ENCODE measurements at regions not wholly inside any gene's neighbourhood (a gene's known extent, or its start where the extent isn't known, plus 50 kb on each side); places are given as distances from the start of the nearest gene placed in this dataset.

DNA sequence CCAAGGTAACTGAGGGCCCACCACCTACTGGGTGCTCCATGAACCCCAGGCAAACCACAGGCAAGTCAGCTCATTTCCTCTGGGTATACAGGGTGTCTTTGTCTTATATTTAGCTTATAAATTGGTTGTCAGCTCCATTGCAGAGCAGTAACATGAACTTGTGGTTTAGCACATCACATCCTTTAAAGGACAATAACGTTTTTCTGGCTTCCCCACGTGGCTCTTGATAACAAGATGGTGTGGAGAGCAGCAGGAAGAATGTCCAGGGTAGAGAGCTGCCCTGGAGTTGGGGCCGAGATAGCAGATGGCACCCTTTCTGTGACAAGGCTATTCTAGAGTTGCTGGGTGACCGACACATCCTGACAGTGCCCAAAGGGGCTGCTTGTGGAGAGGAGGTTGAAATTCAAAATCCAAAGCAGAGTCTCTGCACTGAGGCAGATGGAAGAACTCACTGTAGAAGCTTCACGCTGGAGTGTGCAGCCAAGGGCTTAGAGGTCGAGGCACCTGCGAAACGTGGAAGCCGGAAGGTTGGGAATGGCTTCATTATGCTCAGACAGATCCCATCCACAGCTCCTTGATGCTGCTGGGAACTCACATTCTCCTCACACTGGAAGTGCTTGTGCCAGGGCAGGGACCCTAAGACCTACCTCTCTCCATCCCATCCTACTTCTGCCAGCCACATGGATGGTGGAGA lies 133.0 kb upstream of the FRY start:
- DNase-seq: no peak

DNA sequence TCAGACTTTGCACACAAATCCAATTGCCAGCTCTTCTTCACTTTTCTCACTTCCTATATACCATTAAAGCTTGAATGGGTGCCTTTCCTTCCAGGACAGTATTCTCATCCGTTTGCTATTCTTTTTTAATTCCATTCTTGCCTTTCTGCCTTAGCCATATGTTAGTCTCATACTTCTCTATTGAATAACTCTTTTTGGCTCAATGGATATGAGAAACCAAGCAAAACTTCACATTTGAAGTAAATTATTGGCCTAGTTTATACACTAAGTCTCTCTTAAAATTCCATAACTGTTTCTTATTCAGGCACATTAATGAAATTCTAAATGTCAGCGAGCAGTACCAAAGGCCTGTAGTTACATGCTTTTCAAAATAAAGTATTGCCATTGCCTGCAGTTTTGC lies 129.6 kb upstream of the FRY start:
- no peak for DNase-seq

DNA sequence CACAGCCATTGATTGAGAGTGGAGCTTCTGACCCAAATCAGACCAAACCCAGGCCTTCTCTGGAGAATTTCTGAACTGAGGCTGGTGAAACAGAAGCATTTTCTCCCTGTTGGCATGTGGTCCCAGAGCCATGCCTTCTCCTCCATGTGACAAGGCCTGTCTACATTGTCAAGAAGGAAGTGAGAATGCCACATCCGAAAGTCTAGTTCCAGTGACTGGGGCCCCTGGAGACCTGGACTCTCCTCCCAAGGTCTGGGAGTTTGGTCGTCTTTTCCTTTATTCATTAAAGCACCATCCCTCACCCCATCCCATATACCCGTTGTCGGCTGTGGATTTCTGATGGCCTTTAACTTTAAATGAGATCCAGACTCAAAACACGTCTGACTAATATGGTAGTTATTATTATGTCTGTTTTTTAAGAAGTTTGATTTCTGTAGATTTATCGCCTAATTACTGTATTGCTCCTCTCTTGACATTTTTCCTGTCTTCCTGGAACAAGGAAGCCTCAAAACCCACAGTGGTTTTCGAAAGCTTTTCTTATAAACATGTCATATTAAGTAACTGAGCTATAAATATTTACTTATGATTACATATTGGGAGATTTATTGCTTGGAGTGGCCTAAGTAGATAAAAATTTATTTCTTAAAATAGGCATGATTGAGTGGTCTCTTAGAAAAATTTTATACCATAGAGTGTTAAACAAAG lies 128.3 kb upstream of the FRY start:
- no peak for DNase-seq

DNA sequence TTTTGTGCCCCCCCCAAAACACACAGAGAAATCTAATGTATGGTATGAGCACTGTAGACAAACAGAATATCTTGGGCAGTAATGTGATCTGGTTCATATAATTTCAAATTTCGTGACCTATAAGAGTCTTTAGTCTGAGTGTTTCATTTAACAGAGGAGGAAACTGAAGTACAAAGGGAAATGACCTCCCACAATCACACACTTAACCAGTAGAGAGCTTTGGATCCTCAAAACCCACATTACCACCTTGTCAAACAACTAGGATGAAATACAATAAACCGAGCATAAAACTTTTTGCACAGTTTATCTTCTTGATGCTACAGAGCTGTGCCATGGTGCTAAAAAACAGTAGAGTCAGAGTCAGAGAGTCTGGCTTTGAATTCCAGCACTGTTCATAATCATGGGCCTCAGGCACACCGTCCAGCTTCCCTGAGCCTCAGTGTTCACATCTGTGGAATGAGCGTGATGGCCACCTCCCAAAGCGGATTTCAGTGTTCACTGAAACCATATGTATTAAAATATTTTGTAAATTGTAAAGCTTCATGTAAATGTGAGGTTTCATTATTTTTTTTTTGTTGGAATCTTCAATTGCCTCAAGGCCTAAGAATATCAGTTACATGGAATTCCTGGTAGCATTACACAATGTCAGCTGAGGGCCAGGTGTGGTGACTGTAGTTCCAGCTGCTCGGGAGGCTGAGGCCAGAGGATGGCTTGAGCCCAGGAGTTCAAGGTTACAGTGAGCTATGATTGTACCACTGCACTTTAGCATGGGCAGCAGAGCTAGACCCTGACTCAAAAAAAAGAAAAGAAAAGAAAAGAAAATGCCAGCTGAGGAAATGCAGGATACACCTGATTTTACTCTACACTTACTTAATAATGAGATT lies 126.4 kb upstream of the FRY start:
- DNase-seq: no peak

DNA sequence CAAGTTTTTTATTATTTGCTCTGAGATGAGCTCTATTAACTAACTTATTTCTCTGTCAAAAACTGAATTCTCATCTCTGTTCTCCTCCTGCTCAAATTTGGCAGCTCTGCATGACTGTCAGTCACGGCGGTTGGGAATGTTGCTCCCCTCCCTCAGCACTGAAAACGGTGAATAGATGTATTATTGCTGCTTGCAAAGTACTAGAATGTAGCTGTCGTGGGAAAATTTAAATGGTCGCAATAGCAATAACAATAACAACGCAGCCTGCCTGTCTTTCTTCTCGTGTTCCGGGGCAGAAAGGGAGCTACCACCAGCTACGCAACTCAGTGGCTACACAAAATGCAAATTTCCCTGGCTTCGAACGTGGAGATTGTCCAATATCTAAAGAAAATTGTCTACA lies 125.6 kb upstream of the FRY start:
- DNase-seq: no peak

DNA sequence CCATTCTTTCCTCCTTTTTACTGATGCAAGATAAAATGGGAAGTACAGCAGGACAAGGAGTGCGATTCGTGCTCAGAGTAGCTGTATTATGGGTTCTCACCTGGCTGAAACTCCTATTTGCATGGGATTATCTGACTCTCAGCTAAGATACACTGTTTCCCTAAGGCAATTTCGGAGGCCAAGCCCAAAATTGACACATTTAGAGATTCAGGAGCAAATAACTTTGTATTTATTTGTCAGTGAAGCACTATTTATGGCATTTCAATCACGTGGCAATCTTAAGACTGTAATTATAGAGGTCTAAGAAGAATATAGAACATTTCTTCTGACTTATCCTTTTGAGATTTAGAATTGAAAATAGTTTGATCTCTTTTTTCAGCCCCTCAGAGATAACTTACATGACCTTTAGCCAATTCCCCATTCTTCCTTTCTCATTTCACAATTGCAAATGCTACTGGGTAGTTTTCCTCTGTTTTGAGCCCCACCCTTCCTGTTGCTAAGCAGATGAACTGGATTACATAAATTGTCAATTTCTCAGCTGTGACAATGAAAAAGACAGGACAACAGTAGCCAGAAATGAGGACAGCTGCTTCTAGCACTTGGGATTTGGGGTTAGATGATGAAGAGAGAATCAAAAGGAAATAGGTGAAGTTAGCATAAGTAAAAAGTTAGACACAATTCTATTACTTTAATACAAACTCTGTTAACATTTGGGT lies 122.7 kb upstream of the FRY start:
- DNase-seq: no peak

DNA sequence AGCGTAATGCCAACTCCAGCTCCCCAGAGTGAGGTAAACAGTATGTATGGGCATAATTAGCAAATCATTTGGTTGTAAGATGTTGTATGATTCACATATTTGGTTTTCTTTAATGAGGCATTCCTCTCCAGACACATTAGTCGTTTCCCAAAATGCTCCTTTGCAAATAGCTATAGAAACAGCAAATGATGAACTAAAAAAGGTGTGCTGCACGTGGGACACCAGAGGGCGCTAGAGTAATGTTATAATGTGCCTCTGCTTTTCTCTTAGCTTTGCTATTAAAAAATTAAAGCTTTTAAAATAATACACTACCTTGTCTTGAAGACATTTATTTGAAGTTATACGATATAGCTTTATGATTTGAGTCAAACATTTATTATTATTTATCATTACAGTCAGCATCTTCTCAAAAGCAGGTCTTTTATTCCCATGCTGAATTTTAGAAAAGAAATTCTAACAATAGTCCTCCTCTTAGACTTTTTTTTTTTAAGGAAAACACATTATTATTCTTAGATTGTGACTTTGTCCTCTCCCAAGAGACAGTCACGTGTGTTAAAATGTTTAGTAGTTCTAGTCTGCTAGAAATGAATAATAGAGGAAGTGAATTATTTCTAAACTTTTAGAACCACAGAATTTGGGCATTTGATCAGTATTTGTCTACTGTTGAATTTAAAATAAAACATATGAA lies 121.6 kb upstream of the FRY start:
- peak; percentile 32 to 41 for DNase-seq

DNA sequence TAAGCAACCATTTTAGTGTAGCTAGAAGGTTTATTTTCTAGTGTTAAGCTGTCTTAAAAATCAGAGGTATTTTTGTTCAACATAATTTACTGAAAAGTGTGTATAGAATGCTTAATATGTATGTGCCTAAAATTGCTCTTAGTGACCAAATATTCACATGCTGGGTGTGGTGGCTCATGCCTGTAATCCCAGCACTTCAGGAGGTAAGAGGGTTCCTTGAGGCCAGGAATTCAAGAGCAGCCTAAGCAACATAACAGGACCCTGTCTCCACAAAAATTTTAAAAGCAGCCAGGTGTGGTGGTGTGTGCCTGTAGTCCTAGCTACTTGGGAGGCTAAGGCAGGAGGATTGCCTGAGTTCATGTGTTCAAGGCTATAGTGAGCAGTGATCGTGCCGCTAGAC lies 120.9 kb upstream of the FRY start:
- no peak for DNase-seq

DNA sequence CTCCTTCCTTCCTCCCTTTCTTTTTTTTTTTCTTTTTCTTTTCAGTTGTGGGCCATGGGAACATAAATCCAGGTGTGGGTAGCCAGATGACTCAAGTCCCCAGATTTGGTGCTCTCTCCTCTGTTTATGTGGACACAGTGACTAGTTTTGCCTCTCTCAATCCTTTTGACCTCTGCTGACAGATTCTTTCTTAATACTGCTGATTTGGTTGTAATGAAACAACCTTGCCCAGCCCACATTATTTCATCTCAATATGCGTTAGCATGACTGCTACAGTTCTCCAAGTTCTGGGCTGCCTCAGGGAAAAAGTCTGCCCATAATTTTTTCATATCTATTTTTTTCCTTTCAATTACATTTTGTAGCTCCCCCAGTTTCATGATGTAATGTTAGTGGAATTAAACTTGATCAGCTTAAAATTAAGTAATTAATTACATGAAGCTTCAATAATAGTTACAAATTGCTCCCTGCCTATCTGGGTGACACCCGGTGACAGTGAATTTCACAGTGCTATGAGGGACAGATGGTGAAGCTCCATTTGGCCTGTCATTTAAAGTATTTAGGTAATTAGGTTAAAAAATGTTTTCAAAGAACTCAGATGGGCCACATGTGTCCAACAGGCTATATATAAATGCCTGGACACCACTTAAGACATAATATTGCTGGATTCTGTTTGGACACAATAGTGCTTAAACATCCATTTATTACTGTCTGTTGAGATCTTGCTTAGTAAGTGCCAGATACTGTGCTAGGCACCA lies 118.8 kb upstream of the FRY start:
- no peak for DNase-seq

DNA sequence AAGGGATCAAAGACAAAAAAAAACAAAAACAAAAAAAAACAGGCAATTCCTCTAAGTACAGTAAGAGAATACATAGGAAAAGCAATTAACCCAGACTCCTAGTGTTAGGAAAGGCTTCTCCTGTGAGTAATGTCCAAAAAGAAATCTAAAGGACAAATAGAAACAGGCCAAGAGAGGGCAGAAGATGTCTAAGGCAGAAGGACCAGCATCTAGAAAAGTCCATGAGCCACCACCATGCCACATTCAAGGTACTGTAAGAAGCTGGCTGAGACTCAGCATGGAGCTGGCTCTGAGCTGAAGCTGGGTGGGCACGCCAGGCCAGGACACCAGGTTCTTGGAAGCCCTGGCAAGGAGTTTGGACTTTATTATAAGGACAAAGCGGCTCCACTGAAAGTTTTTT lies 118.1 kb upstream of the FRY start:
- DNase-seq: no peak

DNA sequence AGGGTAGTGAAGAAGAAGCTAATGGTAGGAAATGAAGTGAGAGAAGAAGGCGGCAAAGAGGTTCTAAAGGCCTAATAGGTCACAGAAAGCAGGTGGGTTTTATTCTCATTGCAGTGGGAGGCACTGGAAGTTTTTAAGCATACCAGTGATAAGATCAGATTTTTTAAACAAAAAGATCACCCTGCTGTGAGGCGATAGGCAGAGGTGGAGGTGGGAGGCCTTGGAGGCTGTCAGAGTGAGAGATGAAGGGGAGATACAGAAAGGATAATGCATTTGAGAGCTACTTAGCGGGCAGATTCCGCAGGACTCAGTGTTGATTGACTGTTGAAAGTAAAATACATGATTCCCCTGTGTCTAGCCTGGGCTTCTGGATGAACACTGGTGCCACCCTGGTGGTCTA lies 116.7 kb upstream of the FRY start:
- DNase-seq: no peak

DNA sequence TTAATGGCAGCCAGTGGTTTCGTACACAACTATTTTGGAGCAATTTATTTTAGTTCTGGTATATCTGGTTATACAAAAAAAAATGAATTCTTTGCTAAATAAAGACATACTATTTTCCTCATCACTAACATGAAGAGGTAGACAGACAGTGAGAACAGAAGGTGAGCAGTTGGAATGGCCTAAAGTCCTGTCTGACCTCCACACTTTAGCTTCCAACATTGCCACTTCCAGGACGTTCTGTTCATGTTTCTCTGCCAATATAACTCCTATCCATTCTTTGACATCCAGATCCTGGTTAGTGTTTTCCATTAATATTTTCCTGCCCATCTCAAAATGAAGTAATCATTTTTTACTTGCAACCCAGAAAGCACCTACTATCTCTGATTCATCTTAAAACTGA lies 112.9 kb upstream of the FRY start:
- no peak for DNase-seq

DNA sequence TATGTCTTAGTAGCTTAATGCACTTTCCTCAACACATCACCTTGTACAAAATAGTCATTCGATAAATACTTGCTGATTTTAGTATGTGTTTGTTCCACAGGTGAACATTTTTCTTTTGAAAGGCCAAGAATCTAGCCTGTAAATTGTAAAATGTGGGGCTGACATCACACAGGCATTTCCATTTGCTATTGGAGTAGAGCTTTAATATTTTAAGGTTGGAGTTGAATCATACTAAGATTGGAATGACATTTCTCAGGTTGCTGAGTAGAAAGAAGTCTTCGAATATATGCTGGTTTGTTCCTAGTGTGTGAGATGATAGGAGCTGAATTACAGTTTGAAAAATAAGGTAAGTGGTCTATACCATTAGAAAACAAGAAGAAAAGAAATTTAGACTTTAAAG lies 112.3 kb upstream of the FRY start:
- DNase-seq: no peak

DNA sequence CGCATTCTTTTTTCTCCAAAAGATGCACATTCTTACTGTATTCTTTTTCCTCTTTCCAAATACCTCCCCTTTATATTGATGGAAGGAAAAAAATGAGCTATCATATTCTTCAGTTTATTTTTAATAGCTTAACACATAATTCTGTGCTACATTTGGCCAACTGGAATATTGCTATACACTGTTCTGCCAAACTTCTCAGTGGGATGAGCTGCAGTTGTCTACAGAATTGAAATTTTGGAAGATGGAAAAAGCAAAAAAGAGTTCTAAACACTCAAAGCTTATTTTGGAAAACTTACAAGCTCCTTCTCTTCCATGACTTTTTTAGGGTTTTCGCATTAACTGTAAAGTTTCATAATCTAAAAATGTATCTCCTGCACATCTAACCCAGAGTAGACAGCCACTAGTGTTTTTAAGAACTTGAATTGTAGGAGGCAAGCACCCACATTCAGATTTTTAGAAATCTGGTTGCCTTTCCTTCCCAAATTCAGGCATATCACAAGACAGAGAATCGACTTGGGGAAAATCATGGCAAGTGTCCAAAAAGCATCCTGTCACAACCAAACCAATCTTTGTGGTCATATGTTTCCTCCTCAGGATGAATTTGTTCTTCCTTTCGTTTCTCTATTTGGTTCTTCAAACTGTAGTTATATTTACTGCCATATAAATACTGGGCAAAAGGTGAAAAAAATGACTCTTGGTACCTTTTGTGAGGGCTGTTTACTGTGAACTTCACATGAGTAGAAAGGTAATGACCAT lies 111.4 kb upstream of the FRY start:
- no peak for DNase-seq

DNA sequence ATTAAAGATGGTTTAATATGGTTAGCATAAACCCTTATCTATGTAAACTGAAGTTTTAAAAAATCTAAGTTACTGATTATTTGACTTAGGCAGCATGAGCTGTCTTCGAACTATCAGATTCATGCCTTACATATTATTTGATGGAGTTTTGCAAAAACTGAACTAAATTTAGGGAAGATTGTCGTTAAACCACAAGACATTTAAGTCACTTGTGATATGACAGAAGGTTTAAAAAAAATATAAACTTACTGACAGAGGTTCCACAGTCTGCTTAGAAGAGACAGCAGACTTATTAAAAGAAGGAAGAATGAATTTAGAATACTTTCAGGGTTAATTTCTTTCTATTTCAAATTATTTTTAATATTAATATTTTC lies 110.9 kb upstream of the FRY start:
- no peak for DNase-seq

DNA sequence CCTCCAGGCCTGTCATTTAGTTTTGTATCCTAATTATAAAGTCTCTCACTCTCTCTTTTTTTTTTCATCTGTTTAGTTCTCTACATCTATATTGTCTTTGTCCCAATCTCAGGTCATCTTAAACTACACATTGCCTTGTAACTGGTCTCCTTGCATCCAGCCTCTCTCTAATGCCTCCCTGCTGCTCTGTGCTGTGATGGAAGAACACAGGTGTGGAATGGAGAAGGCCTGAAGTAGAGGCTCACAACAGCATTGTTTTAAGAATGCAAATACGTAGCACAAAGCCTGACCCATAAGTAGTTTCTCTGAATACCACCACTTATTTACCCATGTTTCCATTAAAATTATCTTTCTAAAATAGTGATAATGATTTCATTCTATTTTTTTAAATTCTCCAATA lies 108.8 kb upstream of the FRY start:
- DNase-seq: no peak

DNA sequence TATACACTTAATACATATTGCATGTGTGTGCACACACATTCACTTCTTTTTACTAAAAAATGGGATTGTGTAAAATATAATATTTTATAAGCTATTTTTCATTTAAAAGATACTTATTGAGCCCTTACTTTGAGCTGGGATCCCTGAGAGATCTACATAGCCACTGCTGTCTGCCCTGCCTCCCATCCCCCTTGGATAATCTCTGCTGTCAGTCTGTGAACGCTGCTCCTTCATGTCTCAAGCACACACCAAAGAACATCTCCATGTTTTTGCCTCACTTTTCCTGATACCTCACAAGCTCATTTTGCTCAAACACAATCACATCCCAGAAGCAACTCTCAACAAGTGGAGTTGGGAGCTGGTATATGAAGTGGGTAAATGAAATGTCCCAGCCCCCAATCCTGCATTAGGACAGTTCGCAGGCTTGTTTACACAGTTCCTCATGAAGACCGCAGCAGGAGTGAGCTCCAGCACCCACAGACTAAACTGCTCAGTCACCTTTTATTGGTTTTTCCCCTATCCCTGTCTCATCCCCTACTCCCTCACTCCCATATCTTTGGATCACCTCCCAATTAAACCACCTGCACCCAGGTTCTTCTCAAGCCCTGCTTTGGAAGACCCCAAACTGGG lies 108.3 kb upstream of the FRY start:
- no peak for DNase-seq

DNA sequence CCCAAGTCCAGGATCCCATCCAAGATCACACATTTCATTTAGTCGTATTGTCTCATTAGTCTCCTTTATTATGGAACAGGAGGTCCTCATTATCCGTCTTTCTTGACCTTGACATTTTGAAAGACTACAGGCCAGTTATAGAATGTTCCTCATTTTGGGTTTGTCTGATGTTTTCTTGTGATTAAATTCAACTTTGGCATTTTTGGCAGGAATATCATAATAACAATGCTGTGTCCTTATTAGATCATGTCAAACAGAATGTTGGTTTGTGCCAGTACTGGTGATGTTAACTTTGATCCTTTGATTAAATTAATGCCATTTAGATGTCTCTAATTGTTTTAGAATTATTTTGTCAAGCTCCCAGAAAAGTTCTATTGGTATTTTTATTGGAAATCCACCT lies 106.5 kb upstream of the FRY start:
- DNase-seq: no peak

DNA sequence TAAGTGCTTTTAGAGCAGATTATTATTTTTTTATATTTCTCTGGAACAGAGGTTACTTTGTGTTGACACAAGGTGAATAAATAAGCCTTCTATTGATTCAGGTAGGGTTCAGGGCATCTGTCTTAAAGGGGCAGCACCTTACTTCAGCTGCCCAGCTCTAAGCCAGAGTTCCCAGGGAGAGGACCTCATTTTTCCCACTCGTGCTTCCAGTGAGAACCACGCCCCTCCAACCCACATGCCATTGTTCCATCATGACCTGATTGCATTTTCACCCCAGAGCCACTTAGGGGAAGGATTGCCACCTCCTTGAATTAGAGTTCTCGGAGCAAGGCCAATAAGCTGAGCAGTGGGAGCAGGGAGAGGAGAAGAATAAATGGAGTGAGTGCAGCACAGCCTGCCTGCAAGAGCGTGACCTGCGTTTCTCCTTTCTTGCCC lies 104.3 kb upstream of the FRY start:
- no peak for DNase-seq

DNA sequence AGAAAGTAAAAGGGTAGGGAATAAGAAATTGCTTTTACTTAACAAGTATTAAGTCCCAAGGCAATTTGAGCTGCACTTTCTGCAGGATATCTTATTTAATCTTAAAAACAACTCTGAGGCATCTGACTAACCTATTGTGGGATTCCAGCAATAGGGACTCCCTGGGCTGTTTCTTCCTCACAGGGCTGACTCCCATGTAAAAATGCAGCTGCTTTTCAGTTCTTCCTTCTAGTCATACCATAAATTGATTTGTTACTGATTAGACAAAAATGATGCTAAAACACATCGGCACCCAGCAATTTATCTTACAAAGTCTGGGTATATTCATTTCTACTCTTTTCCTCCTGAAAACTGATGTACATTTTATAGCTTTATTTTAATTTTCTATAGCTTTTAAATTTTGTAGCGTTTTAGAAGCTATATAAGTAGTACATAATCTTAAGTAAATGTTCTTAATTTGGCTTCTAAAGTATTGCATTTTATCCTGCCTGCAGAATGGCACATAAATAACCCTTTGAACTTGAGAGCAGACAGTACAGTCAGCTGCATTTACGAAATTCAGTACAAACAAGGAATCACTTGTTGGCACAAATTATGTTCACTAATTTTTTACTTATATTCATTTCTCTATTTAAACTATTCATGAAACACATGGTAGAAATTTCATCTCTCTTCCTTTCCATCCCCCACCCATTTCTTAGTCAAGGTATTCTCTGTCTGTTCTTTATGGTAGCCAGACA lies 102.4 kb upstream of the FRY start:
- DNase-seq: no peak

Measured in activated T-cell treated with anti-CD3 and anti-CD28 coated beads, Interleukin-2, amount 50 U/mL, for 48 hours (primary cell).